Middle frontal gyrus (tissue), 1 donor: ENCODE measurements at regions not wholly inside any gene's neighbourhood (a gene's known extent, or its start where the extent isn't known, plus 50 kb on each side); places are given as distances from the start of the nearest gene placed in this dataset.

Experiments
- DNase-seq: peaks from one replicate; pipeline ENCODE4 v3.0.0-alpha.2; 2015; ENCODE audit warnings: low spot score; ENCODE audit errors: extremely low spot score

- DNase-seq = no peak
Observed at GRCh38 chr4:20629186-20630106, 70.8 kb upstream of the PACRGL start.

DNA sequence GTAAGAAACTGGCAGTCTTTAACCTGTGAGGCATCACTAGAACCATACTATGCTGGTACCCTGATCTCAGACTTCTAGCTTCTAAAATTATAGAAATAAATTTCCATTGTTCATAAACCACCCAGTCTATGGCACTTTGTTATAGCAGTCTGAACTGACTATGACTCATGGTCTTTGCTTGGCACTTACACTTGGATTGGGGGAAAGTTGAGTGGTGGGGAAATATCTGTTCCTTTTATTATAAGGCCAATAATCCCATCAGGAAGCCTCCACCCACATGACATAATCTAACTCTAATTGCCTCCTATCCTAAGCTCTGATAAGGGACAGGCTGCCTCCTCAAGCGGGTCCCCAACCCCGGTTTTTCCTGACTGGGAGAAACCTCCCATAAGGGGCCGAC lies 61.4 kb upstream of the PACRGL start:
- DNase-seq = no peak

DNA sequence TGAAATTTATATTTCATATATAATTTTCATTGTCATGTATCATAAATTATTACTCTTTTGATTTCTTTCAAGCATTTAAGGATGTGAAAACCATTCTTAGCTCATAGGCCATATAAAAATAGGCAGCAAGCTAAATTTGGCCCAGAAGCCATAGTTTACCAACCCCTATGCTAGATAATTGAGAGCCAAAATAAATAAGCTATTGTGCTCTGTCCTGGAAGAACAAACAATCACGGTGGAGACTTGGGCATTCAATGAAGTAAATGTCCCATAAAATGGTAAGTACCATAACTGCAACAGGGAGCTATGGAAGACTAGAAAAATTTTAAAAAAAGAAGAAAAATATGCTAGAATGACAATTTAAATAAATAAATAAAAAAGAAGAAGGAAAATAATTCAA lies 60.9 kb upstream of the PACRGL start:
- no peak for DNase-seq

GRCh38 chr4:20640989-20641388 lies 59.3 kb upstream of the PACRGL start:
- no peak for DNase-seq

DNA sequence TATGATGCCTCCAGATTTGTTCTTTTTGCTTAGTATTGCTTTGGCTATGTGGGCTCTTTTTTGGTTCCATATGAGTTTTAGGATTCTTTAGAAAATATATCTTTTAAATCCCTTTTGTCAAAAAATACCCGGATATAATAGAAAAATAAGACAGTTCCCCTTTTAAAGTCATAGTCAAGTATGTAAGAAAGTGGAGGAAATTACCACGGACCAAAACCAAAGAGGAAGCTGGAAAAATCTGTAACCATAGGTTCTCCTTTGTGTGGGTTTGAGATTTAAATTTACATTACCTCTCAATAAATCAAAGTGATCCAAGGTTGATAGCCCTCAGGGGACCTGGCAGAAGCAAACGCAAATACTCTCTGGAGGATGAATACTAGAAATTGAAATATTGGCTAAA lies 58.3 kb upstream of the PACRGL start:
- no peak for DNase-seq

DNA sequence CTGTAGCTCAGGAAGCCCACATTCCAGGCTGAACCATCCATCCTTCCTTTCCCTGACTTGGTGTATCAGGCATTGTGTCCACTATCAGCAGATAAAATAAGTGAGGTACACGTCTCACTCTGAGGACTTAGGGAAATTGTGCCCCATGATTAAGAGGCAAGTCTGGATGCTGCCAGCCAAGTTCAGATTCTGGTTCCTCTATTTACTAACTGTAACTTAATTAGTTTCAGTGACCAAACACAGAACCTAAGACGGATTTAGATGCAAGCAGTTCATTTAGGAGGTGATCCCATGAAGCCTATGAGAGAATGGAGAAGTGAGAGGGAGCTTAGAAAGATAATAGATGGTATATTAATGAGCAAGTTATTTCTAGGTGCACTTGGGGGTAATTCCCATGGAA lies 56.6 kb upstream of the PACRGL start:
- DNase-seq = no peak

GRCh38 chr4:20645236-20645635 lies 55.0 kb upstream of the PACRGL start:
- no peak for DNase-seq

- DNase-seq = no peak
Observed at GRCh38 chr4:20646287-20646686, 54.0 kb upstream of the PACRGL start.
